GM21515 (cell line): ENCODE measurements at regions not wholly inside any gene's neighbourhood (a gene's known extent, or its start where the extent isn't known, plus 50 kb on each side); places are given as distances from the start of the nearest gene placed in this dataset.

ENCODE experiments used
- ATAC-seq: cut with Tn5 transposase; IDR thresholded peaks from one replicate; pipeline ENCODE4 v1.9.1; 2021; ENCODE audit not compliant: unreplicated experiment

DNA sequence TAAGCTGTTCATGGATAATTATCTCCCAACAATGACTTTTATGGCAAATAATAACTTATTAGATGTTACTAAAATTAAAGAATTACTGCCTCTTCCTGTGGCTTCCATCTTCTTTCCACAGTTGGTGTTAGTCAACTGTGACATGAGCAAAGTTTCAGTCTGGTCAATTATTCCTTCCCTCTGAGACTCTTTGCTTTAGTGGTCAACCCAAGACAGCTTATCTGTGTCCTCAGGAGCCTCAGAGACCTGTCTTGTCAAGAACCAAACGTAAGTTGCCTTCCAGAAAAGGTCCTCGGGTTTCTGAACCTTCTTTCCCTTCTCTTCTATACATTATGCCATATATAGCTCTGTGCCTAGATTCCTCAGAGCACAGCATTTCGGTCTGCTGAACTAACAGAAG lies 263.2 kb upstream of the ZP4 start:
- no peak for ATAC-seq

DNA sequence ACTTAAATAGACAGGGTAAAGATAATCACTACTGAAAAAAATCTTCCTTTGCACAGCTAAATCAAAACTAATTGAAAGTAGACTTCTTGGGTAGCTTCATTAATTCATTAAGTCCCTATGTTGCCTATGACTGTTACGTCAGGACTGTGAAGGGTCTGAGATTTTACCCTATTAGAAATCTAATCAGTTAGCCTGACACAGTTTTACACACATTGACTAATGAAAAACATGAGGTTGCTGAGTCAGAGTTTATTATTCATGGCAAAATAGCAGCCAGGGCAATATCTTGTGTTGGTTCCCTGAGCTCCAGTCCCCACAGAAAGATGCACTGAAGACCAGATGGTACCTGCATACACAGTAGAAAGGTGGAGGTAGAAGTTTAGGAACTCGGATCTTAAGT lies 262.5 kb upstream of the ZP4 start:
- ATAC-seq: no peak

DNA sequence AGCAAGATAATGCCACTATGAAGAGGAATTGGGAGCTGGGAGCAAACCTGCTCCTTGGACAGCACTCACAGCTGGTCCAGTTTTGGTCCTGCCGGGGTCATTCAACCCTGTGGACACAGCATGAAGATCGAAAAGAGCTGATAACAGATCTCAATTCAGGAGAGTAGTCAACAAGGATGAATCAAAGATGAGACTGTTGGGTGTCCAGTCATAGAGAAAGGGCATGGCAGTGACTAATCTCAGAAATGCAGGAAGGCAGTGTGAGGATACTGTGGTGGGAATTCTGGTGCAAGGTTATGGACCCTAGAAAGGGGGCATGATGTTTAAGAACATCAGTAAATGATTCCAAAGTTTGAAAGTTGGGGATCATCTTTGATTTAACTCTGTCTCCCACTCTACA lies 261.4 kb upstream of the ZP4 start:
- no peak for ATAC-seq

DNA sequence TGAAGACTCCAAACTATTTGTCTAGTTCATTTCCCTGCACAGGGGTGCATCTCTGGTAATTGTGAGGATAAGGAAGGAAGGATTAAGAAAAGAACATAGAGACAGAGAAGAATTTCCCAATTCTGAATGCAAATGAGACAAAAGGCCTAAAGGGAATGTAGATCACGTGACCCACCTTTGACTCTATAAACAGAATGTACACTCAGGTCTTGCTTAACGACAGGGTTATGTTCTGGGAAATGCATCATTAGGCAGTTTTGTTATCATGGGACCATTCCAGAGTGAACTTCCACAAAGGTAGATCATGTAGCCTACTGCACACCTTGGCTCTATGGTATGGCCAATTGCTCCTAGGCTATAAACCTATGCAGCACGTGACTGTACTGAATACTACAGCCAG lies 252.3 kb upstream of the ZP4 start:
- ATAC-seq: no peak

DNA sequence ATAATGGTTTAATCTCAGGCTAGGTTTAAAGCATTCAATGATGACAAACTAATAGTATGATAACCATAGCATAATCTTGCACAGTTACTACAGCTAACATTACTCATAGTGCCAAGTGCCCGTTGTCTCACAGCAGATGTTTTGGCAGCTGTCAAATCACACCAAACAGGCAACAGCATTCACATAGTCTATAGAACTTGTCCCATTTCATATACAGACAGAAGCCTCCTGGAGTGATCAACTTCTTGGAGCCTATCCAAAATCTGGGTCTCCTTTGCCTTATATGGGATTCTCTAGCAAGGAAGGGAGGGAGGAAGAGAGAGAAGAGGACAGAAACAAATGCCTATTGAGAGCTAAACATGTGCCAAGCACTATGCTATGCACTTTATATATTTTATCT lies 250.6 kb upstream of the ZP4 start:
- ATAC-seq: no peak

DNA sequence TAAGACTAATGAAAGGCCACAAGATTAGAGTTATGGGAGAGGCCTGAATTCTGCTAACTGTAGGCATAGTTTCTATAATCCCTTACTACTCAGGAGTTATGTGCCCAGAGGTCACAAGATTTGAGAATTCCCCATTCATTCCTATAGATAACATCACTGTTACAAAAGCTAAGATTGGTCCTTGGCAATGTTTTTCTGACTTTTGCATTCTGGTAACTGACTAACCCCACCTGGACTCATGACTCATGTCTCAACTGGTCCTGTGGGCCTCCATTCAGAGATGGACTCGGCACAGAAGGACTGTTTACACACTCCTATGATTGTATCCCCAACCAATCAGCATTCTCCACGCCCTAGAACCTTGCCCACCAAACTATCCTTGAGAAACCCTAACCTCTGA lies 249.0 kb upstream of the ZP4 start:
- ATAC-seq: no peak

DNA sequence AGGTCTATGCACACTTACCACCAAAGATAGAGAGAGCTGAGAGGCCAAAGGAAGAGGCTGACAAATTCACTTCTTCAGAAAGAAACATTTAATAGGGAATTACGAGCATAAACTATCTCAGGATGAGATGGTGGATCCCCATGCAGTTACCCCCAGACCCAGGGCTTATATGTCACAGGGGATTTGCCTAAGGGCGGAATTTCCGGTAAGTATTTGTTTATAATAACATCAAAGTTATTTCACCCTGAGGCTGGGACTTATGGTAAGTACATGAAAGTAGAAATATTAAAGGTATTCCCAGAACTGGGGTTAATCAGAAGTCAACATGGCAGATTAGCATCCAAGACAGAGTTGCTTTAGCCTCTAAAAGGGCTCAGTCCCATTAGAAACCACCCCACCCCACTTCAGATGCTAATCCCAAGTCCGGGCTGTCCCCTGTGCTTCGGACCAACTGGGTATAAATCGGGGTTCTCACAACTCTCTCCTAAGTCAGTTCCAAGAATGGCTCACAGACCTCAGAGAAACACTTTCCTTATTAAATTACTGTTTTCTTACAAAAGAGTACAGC lies 247.4 kb upstream of the ZP4 start:
- no peak for ATAC-seq

DNA sequence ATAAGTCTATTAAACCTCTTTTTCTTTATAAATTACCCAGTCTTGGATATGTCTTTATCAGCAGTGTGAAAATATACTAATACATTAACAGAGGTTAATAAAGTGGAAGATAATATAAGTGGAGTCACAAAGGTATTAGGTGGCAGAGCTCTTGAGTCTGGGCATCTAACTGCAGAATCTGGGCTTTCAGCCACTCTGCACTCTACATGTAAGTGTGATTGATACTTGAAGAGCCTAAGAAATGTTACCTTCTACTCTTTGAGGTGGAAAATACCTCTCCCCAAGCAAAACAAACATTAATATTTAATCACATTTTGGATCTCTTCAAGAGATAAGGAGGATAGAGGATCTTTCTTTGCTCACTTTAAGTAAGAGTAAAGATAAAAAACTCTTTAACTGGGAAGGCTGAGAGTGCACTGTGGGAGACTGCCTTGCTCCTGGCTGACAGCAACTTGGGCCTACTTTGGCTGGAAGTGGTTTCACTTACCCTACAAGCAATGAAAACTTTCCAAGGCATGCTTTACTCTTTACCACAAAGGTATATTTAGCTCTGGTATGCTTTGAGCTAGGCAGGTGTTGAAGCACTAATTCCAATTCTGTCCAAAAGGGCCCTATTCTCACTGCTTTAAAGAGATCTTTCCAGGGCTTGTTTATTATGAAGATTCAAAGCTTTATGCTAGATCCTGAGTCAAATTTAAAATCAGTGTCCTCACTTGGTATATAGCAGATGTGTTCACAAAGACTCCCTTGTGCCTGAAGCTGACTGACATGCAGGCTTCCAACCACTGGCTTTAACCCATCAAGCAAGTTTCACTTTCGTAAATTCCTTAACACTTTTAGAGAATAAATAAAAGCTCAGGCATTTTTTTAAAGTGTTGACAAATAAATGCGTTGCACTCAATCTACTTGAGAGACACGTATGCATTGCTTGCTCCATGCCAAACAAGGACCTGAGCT lies 245.3 kb upstream of the ZP4 start:
- no peak for ATAC-seq

DNA sequence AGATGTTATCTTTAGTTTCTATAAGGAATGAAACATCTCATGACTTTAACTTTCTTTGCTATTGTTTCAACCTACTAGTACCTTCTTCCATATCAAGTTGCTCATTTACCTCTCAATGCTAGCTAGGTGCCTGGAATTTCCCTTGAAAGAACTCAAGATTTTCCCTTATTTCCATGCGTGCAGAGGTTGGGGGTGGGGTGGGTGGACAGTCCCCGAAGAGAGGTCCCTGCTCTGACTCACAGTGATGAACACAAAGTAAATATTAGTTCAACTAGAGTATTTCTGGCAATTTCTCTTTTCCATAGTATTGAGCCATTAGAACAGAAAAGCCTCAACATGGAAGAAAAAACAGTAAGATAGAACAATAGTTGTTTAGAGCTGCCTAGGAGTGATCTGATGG lies 239.0 kb upstream of the ZP4 start:
- no peak for ATAC-seq

DNA sequence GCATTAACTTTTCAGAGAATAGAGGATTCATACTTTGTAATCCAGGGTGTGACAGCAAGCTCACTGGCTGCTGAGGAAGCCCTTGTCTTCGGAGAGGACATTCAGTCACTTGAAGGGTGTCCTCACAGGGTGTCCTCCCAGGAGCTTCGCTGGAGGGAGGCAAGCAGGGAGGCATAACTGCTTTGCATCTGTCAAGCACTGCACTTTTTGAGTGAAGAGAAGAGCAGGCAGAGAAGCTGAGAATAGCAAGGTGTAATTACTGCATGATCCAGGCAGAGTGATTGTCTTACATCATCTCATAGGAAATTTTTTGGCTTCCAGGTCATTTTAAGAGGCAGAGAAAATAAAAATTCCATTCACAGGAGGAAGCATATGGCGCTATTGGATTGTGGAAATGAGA lies 232.5 kb upstream of the ZP4 start:
- ATAC-seq: no peak

DNA sequence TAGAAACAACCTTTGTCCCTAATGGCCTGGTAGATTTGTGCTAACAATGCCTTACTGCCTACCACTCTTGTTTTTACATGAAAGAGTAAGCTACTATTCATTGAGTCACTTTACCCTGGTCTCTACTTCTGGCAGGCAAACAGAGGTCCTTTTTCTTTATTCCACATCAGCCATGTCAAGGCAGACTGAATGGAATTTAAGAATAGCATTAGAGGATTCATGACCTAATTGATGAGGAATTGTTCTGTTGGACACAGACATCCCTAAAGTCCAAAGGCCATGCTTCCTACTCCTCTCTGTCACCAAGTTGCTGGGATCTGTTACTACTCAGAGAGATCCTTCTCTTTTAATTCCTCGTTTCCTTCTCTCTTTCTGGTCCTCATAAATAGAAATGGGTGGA lies 229.1 kb upstream of the ZP4 start:
- no peak for ATAC-seq

DNA sequence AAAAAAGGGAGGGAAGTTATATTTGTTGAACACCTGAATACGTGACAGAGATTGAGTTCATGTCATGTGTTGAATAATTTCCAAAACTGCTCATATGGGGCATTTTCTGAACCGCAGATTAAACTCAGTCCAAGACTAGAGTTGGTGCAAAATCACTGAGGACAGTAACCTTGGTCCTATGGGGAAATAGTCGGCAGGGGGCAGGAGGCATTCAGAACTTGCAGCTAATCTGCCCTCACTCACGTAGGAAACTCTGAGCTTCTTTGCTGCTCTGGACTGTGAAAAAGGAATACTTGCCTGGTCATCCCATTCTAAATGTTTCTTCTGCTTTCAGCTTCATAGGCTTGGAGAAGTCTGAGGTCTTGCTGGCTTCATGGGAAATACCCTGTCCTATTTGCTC lies 228.3 kb upstream of the ZP4 start:
- ATAC-seq: no peak

DNA sequence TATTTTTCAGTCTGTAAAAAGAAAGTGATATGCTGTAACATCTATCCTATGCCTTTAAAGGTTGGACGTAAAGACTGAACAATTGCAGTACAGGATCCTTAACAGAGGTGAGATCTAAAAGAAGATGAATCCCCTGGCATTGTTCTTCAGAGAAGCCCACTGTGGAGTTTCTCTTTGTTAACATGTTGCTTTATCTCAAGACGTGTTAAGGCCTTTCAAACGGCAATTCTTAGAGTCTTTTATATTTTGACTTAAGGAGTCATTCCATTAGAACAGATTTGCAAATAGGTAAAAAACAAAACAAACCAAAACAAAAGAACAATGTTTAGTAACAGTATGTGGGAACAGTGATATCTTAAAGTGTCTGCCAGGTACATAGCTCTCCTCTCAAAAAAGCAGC lies 225.1 kb upstream of the ZP4 start:
- ATAC-seq: no peak

DNA sequence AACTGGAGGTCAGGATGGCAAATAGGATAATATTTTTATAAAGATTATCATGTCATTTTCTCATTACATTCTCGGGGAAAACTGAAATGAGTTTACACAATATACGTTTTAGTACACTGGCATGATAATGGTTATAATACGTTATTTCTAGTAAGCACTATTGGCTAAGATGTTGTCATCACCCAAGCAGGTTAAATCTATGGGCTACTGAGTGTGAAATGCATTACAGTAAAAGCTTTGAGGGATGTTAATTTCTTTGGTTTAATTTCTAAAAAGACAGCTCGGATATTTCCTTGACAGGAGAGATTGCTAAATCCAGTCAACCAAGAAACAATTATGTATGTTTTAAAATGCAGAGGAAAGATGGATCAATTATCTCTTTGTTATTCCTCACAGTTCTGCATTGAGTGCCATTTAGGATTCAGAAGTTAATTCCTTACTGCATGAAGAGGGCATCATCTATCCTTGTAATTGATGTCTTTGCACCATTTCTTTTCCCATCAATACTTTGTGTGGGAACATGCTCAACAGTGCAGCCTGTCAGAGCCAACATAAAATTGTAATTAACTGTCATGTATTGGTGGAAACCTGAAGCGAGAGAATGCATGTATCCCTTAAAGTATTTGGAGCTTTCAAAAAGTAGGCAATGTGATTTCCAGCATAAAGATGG lies 222.4 kb upstream of the ZP4 start:
- ATAC-seq: no peak

DNA sequence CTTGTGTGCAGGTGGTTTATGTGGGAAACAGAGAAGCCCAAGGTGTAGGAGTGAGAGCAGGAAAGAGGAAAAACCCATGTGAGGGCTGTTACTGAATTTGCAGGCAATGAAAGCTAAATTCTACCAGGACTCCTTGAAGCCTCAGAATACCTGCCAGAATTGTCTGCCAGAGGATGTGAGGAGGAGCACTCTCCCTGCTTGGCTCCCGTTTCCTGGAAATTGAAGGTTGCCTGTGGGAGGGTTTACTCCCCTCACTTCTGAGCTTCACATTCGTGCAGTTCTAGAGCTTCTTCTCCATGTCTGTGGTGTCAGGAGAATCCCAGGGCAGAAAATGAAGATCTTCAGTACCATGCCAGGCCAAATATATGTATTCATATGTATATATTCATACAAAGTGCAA lies 220.8 kb upstream of the ZP4 start:
- ATAC-seq: no peak

DNA sequence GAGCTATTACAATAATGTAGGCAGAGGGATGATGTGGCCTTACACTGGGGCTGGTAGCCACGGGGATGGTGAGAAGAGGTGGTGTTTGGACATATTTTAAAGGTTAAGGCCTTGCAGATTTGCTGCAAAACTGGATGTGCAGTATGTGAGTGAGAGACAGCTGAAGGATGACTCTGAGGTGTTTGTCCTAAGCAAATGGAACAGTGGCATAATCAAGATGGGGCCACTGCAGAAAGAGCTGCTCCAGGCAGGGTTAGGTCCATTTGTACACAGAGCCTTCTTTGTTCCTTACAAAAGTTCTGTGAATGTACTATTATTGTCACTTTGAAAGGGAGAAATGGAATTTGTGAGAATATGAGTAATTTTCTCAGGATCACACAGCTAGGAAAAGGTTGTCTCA lies 220.4 kb upstream of the ZP4 start:
- no peak for ATAC-seq

DNA sequence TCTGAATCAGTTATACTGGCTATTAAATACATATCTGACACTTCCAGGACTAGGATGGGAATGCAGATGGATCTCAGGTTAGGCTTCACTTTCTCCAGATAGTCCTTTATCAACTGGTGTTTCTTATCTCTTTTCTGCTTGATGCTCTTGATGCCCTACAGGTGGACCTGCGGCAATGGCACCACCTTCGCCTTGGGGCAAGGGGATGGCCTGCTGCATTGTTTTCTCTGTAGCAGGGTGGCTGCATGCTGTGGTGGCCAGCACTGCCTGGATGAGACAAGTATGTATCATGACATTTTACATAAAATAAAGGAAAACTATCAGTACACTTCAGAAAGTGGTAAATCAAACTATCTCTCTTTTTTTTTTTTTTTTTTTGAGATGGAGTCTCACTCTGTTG lies 217.7 kb upstream of the ZP4 start:
- ATAC-seq: no peak

DNA sequence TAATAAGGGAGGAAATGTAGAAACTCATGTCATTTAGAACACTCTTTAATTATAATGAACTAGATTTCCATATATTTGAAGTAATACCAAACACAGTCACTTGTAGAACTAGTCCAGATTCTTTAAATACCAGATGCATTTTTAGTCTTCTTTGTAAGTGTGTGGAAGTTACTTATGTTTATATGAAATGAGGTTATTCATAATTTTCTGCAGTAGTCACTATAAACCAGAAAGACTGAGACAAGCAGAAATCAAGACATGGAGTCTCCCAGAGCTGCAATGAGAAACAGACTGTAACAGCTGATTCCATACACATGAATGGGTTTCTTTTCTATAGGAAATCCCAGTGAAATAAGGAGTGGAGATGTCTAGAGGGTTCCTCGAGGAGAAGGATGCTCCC lies 216.6 kb upstream of the ZP4 start:
- no peak for ATAC-seq

DNA sequence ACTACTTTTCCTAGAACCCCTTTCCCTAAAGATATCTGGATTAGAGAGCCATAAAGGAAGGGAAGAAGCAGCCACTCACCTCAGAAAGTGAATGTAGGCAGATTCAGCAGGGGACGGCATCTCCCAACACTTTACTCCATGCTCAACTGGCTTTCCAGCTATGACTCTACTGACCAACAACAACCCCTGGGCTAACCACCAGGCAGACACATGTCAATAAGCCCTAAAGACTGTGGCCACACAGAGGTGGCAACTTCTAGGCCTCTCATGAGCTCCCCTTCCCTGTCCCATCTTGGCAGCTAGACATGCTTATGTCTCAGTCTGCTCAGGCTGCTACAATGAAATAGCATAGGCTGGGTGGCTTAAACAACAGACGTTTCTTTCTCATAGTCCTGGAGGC lies 214.0 kb upstream of the ZP4 start:
- no peak for ATAC-seq

DNA sequence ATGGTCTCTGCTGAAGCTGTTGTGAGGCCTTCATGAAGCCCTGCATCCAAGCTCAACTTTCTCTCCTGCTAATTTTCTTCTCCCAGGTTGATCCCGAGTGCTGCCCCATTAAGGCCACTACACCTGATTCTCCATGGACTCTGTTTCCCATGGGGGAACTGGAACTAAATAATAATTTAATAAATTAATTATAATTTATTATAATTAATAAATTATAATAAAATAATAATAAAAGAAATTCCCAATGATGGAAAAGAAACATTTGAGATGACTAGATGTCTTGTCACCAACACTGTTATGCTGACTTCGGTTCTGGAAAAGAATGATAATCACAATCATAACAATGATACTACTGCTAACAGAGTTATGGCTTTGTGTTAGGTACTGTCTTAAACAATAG lies 211.2 kb upstream of the ZP4 start:
- no peak for ATAC-seq

DNA sequence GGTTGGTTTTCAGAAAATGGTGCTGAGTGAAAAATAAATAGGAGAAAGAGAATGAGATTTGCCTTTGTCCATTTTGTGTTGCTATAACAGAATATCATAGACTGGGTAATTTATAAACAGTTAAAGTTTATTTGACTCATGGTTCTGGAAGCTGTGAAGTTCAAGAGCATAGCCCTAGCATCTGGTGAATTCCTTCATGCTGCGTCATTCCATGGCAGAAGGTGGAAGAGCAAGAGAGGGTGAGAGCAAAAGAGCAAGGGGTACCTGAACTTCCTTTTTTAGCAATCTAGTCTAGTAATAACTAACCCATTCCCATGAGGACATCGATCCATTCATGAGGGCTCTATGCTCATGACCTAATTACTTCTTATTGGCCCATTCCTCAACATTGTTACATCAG lies 209.1 kb upstream of the ZP4 start:
- ATAC-seq: no peak

DNA sequence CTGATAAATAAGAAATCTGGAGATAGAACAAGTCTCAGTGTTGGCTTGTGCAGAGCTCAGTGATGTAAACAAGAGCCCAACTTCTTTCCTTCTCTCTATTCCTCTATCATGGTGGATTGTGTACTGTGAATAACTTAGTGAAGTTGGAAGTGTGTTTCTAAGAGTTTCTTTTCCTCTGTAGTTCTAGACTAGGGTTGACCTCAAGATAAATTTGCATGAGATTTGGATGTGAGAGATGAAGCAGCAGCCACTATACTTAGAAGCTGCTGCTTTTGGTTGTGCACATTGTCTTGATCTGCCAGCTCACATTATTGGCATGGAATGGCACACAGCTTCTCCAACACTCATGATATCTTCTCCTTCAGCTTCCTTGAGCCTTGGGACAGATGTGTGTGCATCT lies 198.9 kb upstream of the ZP4 start:
- no peak for ATAC-seq
